Liver (tissue), 8 donors: ENCODE measurements at regions not wholly inside any gene's neighbourhood (a gene's known extent, or its start where the extent isn't known, plus 50 kb on each side); places are given as distances from the start of the nearest gene placed in this dataset.

Experiments
- DNase-seq: peaks from one replicate; pipeline ENCODE4 v3.0.0-alpha.2; 2017; ENCODE audit warnings: low spot score
- H3K27ac ChIP-seq, 2 donors: one replicate each; pipeline ENCODE4 v1.7.0; 2013; ENCODE audit warnings: inconsistent platforms in 2 of 2, low read length in 2 of 2, control low read depth in 1 of 2, low read depth in 1 of 2, mild to moderate bottlenecking in 1 of 2
- H3K27me3 ChIP-seq, 4 donors: one replicate each; pipeline versions ENCODE4 v1.6.1 to v1.7.0; 2013; ENCODE audit warnings: low read length in 3 of 4, inconsistent platforms in 1 of 4, mild to moderate bottlenecking in 1 of 4, moderate library complexity in 1 of 4; ENCODE audit not compliant: control insufficient read depth in 4 of 4, insufficient read depth in 4 of 4
- H3K36me3 ChIP-seq, 4 donors: one replicate each; pipeline versions ENCODE4 v1.6.1 to v1.7.0; 2013; ENCODE audit warnings: low read length in 3 of 4, mild to moderate bottlenecking in 3 of 4, low read depth in 1 of 4, moderate library complexity in 1 of 4; ENCODE audit not compliant: control insufficient read depth in 4 of 4, insufficient read depth in 3 of 4
- H3K4me1 ChIP-seq, 4 donors: one replicate each; pipeline versions ENCODE4 v1.6.1 to v1.7.0; 2013; ENCODE audit warnings: low read length in 3 of 4, mild to moderate bottlenecking in 3 of 4, moderate library complexity in 1 of 4; ENCODE audit not compliant: control insufficient read depth in 4 of 4, insufficient read depth in 4 of 4
- H3K4me3 ChIP-seq, 3 donors: one replicate each; pipeline versions ENCODE4 v1.6.1 to v1.7.0; 2013; ENCODE audit warnings: low read length in 3 of 3, control low read depth in 1 of 3, low read depth in 1 of 3, mild to moderate bottlenecking in 1 of 3
- H3K9ac ChIP-seq, 2 donors: one replicate each; pipeline ENCODE4 v1.7.0; 2013; ENCODE audit warnings: low read length in 2 of 2, mild to moderate bottlenecking in 2 of 2, moderate library complexity in 2 of 2, control low read depth in 1 of 2, low read depth in 1 of 2
- H3K9me3 ChIP-seq, 4 donors: one replicate each; pipeline versions ENCODE4 v1.6.1 to v1.7.0; 2013; ENCODE audit warnings: low read length in 3 of 4; ENCODE audit not compliant: control insufficient read depth in 4 of 4
- CTCF ChIP-seq: fragments of 150-350 bp; IDR thresholded peaks from 2 replicates; pipeline ENCODE4 v1.5.1; 2017; ENCODE audit warnings: improper control_type of control experiment, low read depth, low read length; ENCODE audit not compliant: missing input control
- FOXA1 ChIP-seq: IDR thresholded peaks from 2 replicates; pipeline ENCODE4 v1.6.1; 2016; ENCODE audit warnings: antibody characterized with exemption
- FOXA2 ChIP-seq: IDR thresholded peaks from 2 replicates; pipeline ENCODE4 v1.6.1; 2016; ENCODE audit warnings: antibody characterized with exemption
- HNF4A ChIP-seq, 2 donors: conservative IDR thresholded peaks; 2 replicates each; pipeline ENCODE4 v1.6.1; 2016; ENCODE audit warnings: antibody characterized with exemption in 2 of 2, mild to moderate bottlenecking in 2 of 2
- HNF4G ChIP-seq: IDR thresholded peaks from 2 replicates; pipeline ENCODE4 v1.6.1; 2016; ENCODE audit warnings: antibody characterized with exemption
- JUND ChIP-seq, 2 donors: IDR thresholded peaks; 2 replicates each; pipeline ENCODE4 v1.6.1; 2016; ENCODE audit warnings: antibody characterized with exemption in 2 of 2
- NR2F2 ChIP-seq: IDR thresholded peaks from 2 replicates; pipeline ENCODE4 v1.6.1; 2016; ENCODE audit warnings: antibody characterized with exemption
- RAD21 ChIP-seq, 2 donors: IDR thresholded peaks; 2 replicates each; pipeline ENCODE4 v1.6.1; 2016; ENCODE audit warnings: antibody characterized with exemption in 2 of 2, mild to moderate bottlenecking in 2 of 2
- RXRA ChIP-seq, 2 donors: IDR thresholded peaks; 2 replicates each; pipeline ENCODE4 v1.6.1; 2017 to 2018; ENCODE audit warnings: antibody characterized with exemption in 2 of 2, mild to moderate bottlenecking in 1 of 2
- SP1 ChIP-seq: IDR thresholded peaks from 2 replicates; pipeline ENCODE4 v1.6.1; 2018; ENCODE audit warnings: antibody characterized with exemption, mild to moderate bottlenecking
- TAF1 ChIP-seq: conservative IDR thresholded peaks from 2 replicates; pipeline ENCODE4 v1.6.1; 2016; ENCODE audit warnings: antibody characterized with exemption, mild to moderate bottlenecking
- YY1 ChIP-seq: IDR thresholded peaks from 2 replicates; pipeline ENCODE4 v1.6.1; 2016; ENCODE audit warnings: antibody characterized with exemption, mild to moderate bottlenecking
- ZBTB33 ChIP-seq: IDR thresholded peaks from 2 replicates; pipeline ENCODE4 v1.6.1; 2016; ENCODE audit warnings: antibody characterized with exemption
- WGBS: extraction: QIAGEN DNeasy Blood & Tissue Kit; methylation state at CpG from one replicate; pipeline ENCODE4 v1.1.7; 2013; 5-methylcytosine and 5-hydroxymethylcytosine counted together
- TF ChIP-seq, protein P1 (sequence below): IDR thresholded peaks from 2 replicates; pipeline ENCODE4 v1.6.1; 2016; ENCODE audit warnings: antibody characterized with exemption, mild to moderate bottlenecking
- TF ChIP-seq, protein P2 (sequence below): IDR thresholded peaks from 2 replicates; pipeline ENCODE4 v1.6.1; 2016; ENCODE audit warnings: antibody characterized with exemption
- donor health status: healthy.
- donor health status: healthy.
- donor health status: healthy.
- donor health status: healthy.
- donor health status: healthy.

DNA sequence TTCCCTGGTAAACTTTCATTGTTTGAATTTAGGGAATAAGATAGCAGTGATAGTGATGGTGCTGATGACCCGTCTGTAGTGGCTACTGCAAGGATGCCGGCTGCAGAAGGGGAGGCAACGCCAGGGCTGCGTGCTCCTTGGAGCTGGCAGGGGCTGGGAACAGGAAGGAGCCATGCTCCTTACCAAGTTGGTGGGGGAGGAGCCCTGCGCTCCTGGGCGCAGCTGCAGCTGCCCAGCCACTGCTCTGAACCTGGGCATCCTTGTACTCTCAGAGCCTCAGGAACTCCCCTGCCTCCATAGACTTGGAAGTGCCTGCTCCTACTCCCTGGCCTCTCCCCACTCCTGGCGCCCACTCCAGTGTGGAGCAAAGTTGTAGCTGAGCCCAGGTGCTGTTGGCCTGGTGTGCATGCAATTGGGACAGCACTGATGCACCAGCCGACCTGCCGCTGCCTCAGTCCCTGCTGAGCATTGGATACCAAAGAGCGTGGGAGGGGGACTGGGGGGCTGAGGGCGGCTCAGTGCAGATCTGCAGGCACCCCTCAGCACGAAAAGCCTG is 585.1 kb upstream of the FAM174A start (continued):
- TF ChIP-seq CTCF (no peak), RAD21 (IDR thresholded peaks at IDR 0.05) (no peak)

DNA sequence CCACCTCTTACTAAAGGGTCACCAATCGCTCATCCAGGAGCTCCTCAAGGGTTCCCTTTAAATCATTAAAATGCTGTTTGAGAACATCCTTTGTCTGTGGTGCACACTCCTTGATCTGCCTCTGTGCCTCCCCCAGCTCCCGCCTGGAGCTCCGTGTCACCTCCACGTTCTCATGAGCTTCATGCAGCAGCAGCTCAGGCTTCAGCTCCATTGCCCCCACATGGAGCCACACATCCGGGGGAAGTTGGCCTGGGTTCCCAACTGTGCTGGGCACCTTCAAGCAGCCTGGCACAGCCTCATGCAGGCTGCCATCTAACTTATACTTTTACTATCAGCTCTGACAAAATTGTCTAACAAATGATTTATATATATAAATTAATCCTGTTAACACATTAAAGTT is 585.8 kb upstream of the FAM174A start:
- DNase-seq, result no peak
- no peak overlapping the region for H3K27ac ChIP-seq
- 84% methylated on average over 5 of the region's 5 CpGs for WGBS

More for the DNA sequence above, 585.8 kb upstream of the FAM174A start:
- TF ChIP-seq FOXA2, result no peak
- TF ChIP-seq TAF1, result no peak
- TF ChIP-seq ZBTB33, result no peak
- no peak for TF ChIP-seq HNF4G
- no peak for TF ChIP-seq FOXA1
- TF ChIP-seq YY1, result no peak
- no peak for TF ChIP-seq CTCF
- no peak for TF ChIP-seq NR2F2
- TF ChIP-seq RAD21 (IDR thresholded peaks at IDR 0.05), result no peak
- TF ChIP-seq, protein P1, sequence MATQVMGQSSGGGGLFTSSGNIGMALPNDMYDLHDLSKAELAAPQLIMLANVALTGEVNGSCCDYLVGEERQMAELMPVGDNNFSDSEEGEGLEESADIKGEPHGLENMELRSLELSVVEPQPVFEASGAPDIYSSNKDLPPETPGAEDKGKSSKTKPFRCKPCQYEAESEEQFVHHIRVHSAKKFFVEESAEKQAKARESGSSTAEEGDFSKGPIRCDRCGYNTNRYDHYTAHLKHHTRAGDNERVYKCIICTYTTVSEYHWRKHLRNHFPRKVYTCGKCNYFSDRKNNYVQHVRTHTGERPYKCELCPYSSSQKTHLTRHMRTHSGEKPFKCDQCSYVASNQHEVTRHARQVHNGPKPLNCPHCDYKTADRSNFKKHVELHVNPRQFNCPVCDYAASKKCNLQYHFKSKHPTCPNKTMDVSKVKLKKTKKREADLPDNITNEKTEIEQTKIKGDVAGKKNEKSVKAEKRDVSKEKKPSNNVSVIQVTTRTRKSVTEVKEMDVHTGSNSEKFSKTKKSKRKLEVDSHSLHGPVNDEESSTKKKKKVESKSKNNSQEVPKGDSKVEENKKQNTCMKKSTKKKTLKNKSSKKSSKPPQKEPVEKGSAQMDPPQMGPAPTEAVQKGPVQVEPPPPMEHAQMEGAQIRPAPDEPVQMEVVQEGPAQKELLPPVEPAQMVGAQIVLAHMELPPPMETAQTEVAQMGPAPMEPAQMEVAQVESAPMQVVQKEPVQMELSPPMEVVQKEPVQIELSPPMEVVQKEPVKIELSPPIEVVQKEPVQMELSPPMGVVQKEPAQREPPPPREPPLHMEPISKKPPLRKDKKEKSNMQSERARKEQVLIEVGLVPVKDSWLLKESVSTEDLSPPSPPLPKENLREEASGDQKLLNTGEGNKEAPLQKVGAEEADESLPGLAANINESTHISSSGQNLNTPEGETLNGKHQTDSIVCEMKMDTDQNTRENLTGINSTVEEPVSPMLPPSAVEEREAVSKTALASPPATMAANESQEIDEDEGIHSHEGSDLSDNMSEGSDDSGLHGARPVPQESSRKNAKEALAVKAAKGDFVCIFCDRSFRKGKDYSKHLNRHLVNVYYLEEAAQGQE, result no peak
- TF ChIP-seq RXRA (IDR thresholded peaks at IDR 0.05), result no peak
- no peak for TF ChIP-seq SP1
- TF ChIP-seq HNF4A (conservative IDR thresholded peaks at IDR 0.05), result no peak
- no peak for TF ChIP-seq JUND (IDR thresholded peaks at IDR 0.05)
- TF ChIP-seq, protein P2, sequence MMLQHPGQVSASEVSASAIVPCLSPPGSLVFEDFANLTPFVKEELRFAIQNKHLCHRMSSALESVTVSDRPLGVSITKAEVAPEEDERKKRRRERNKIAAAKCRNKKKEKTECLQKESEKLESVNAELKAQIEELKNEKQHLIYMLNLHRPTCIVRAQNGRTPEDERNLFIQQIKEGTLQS, result no peak
- Histone ChIP-seq H3K27me3 (no peaks in the 10 kb centered on the region), H3K4me1 (no peaks in the 10 kb centered on the region), H3K36me3 (no peaks in the 10 kb centered on the region), H3K4me3 (no peak overlapping the region), H3K9ac (no peak overlapping the region), H3K9me3 (no peaks in the 10 kb centered on the region)
